Activated T-cell treated with anti-CD3 and anti-CD28 coated beads for 4 hours (primary cell): ENCODE measurements at regions not wholly inside any gene's neighbourhood (a gene's known extent, or its start where the extent isn't known, plus 50 kb on each side); places are given as distances from the start of the nearest gene placed in this dataset.
"Not testable (repeated sequence)": the region's sequence is repeated elsewhere in the genome, so short reads cannot be mapped to it uniquely, and the experiment has no call there.

Source experiments
- DNase-seq: peaks from one replicate; pipeline ENCODE4 v3.0.0-alpha.2; 2020

GRCh38 chr2:87695596-87696323 is 52.1 kb upstream of the PLGLB2 start:
- not testable (repeated sequence) for DNase-seq
